ENCODE measurements at regions not wholly inside any gene's neighbourhood (a gene's known extent, or its start where the extent isn't known, plus 50 kb on each side); places are given as distances from the start of the nearest gene placed in this dataset.

- H3K4me3 ChIP-seq (ENCODE audit: low read length), result no peak overlapping the region
- no peak for DNase-seq (ENCODE audit: low read depth)
- no peak for TF ChIP-seq CTCF (conservative IDR thresholded peaks at IDR 0.05; ENCODE audit: low read depth, low read length)
These were observed 147.4 kb downstream of the SLC38A4 start for GRCh38 chr12:46678426-46678825.

DNA sequence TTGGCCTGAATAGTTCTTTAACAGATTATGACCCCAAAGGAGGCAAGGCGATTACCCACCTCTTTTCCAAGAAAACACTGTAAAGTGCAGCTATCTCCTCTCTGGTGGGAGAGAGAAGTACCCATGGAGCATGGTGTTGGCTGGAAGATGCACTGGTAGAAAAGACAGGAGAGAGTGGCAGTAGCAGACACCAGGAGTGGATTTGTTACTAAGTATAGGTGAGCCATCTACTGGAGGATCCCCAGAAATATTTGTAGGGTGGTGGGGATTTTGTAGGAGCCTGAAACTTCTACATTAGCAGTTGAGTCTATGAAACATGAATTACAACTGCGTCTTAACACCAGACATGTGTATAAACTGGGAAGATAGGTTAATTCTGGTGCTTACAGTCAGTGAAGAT, 148.0 kb downstream of the SLC38A4 start:
- no peak overlapping the region for H3K4me3 ChIP-seq (ENCODE audit: low read length)
- DNase-seq (ENCODE audit: low read depth), result no peak
- TF ChIP-seq CTCF (conservative IDR thresholded peaks at IDR 0.05; ENCODE audit: low read depth, low read length), result no peak

- H3K4me3 ChIP-seq (ENCODE audit: low read length), result no peak overlapping the region
- TF ChIP-seq CTCF (conservative IDR thresholded peaks at IDR 0.05; ENCODE audit: low read depth, low read length), result no peak
- no peak for DNase-seq (ENCODE audit: low read depth)
These were observed 148.8 kb downstream of the SLC38A4 start for GRCh38 chr12:46676797-46677520.

- no peak for DNase-seq (ENCODE audit: low read depth)
- H3K4me3 ChIP-seq (ENCODE audit: low read length), result no peak overlapping the region
- no peak for TF ChIP-seq CTCF (conservative IDR thresholded peaks at IDR 0.05; ENCODE audit: low read depth, low read length)
These were observed 149.4 kb downstream of the SLC38A4 start for GRCh38 chr12:46676396-46676795.

- no peak for DNase-seq (ENCODE audit: low read depth)
- peak; percentile 58 for TF ChIP-seq CTCF (conservative IDR thresholded peaks at IDR 0.05; ENCODE audit: low read depth, low read length)
- H3K4me3 ChIP-seq (ENCODE audit: low read length), result no peak overlapping the region
These were observed 150.1 kb downstream of the SLC38A4 start for GRCh38 chr12:46675736-46676135.

- no peak for DNase-seq (ENCODE audit: low read depth)
- no peak overlapping the region for H3K4me3 ChIP-seq (ENCODE audit: low read length)
- no peak for TF ChIP-seq CTCF (conservative IDR thresholded peaks at IDR 0.05; ENCODE audit: low read depth, low read length)
These were observed 151.0 kb downstream of the SLC38A4 start for GRCh38 chr12:46674800-46675199.

DNA sequence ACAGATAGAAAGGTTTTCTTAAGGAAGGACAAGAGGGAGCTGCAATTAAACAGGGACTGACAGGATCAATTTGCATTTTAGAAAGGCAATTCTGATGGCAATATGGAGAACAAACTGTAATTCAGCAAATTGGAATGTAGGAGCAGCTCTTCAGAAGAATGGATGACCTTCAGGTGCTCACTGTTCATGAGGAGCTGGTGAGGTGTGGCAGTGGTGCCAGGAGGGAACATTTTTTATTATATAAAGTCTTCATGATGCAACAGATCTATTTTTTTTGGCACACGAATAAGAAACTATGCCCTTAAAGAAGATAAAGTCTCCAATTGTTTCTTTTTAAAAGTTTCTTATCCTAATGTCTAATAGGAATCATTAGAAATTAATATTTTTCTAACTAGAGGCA, 151.7 kb downstream of the SLC38A4 start:
- DNase-seq (ENCODE audit: low read depth), result no peak
- no peak overlapping the region for H3K4me3 ChIP-seq (ENCODE audit: low read length)
- no peak for TF ChIP-seq CTCF (conservative IDR thresholded peaks at IDR 0.05; ENCODE audit: low read depth, low read length)
